Liver (tissue), 3 donors: ENCODE measurements at regions not wholly inside any gene's neighbourhood (a gene's known extent, or its start where the extent isn't known, plus 50 kb on each side); places are given as distances from the start of the nearest gene placed in this dataset.

ENCODE experiments used
- RAD21 ChIP-seq, 2 donors: IDR thresholded peaks; 2 replicates each; pipeline ENCODE4 v1.6.1; 2016; ENCODE audit warnings: antibody characterized with exemption in 2 of 2, mild to moderate bottlenecking in 2 of 2
- TAF1 ChIP-seq: conservative IDR thresholded peaks from 2 replicates; pipeline ENCODE4 v1.6.1; 2016; ENCODE audit warnings: antibody characterized with exemption, mild to moderate bottlenecking
- TF ChIP-seq, protein P1 (sequence below): fragments of 150-350 bp; IDR thresholded peaks from 2 replicates; pipeline ENCODE4 v1.5.1; 2017; ENCODE audit warnings: improper control_type of control experiment, low read depth, low read length; ENCODE audit not compliant: missing input control
- TF ChIP-seq, protein P2 (sequence below): IDR thresholded peaks from 2 replicates; pipeline ENCODE4 v1.6.1; 2016; ENCODE audit warnings: antibody characterized with exemption
- donor health status: healthy.
- donor health status: healthy.

DNA sequence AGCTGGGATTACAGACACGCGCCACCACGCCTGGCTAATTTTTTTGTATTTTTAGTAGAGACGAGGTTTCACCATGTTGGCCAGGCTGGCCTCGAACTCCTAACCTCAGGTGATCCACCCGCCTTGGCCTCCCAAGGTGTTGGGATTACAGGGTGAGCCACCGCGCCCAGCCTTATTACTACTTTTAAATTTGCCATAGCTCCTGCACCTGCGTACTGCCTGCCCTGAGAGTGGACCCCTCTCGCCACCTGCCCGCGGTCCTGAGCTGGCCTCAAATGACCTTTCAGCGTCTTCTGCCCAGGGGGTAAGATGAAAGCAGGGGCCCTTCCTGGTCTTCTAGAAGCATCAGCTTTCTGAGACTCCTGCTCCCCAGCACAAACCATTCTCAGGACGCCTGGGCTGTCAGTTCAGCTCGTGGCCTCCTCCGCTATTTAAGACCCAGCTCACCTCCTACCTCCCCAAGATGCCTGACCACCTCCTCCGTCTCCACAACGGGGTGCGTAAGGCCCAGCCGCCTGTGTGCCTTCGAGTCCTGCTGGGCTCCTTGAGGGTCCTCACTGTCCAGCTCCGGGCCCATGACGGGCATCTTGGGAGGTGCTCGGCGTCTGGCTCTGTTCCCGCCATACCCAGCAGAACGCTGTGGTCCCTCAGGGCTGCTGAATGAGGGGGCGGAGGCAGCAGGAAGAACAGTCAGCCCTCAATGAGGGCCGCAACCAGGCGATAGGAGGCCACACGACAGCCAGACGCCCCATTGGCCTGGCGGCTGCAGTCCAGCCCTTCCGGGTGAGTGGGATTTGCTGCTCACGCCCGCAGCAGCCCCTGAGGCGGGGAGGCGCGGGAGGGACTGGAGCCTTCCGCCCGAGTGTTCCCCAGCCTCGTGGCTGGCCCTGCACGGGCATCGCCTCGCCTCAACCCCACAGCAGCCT, 266.6 kb downstream of the TFCP2L1 start:
- TF ChIP-seq, protein P1, sequence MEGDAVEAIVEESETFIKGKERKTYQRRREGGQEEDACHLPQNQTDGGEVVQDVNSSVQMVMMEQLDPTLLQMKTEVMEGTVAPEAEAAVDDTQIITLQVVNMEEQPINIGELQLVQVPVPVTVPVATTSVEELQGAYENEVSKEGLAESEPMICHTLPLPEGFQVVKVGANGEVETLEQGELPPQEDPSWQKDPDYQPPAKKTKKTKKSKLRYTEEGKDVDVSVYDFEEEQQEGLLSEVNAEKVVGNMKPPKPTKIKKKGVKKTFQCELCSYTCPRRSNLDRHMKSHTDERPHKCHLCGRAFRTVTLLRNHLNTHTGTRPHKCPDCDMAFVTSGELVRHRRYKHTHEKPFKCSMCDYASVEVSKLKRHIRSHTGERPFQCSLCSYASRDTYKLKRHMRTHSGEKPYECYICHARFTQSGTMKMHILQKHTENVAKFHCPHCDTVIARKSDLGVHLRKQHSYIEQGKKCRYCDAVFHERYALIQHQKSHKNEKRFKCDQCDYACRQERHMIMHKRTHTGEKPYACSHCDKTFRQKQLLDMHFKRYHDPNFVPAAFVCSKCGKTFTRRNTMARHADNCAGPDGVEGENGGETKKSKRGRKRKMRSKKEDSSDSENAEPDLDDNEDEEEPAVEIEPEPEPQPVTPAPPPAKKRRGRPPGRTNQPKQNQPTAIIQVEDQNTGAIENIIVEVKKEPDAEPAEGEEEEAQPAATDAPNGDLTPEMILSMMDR: no peak
- TF ChIP-seq, protein P2, sequence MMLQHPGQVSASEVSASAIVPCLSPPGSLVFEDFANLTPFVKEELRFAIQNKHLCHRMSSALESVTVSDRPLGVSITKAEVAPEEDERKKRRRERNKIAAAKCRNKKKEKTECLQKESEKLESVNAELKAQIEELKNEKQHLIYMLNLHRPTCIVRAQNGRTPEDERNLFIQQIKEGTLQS: no peak
- TF ChIP-seq RAD21 (IDR thresholded peaks at IDR 0.05) (no peak), TAF1 (no peak)
